ENCODE measurements at regions not wholly inside any gene's neighbourhood (a gene's known extent, or its start where the extent isn't known, plus 50 kb on each side); places are given as distances from the start of the nearest gene placed in this dataset.
"Not testable (repeated sequence)": the region's sequence is repeated elsewhere in the genome, so short reads cannot be mapped to it uniquely, and the experiment has no call there.

- not testable (repeated sequence) for H4K20me1 ChIP-seq (ENCODE audit: insufficient read depth, low read length); H3K4me2 ChIP-seq (ENCODE audit: low read length); H3K9me3 ChIP-seq (ENCODE audit: insufficient read depth, low read length); H3K9ac ChIP-seq (ENCODE audit: low read length); H3K27ac ChIP-seq (ENCODE audit: low read length); H2AFZ ChIP-seq (ENCODE audit: low read depth, low read length); H3K27me3 ChIP-seq (ENCODE audit: low read depth, low read length); H3K79me2 ChIP-seq (ENCODE audit: low read length); H3K4me1 ChIP-seq (ENCODE audit: low read length); H3K36me3 ChIP-seq (replicated peaks; ENCODE audit: low read depth, low read length)
- H3K4me3 ChIP-seq (ENCODE audit: low read length), result peak overlapping the region; percentile 49; the same call in 1 of the 2 replicates
Observed at GRCh38 chr15:30470601-30471365, 56.7 kb upstream of the GOLGA8R start.

GRCh38 chr15:30471366-30471749, 57.3 kb upstream of the GOLGA8R start:
- H3K4me3 ChIP-seq (ENCODE audit: low read length), result peak overlapping the region; percentile 49; the same call in 1 of the 2 replicates
- not testable (repeated sequence) for H3K27ac ChIP-seq (ENCODE audit: low read length); H3K9ac ChIP-seq (ENCODE audit: low read length); H3K4me1 ChIP-seq (ENCODE audit: low read length); H2AFZ ChIP-seq (ENCODE audit: low read depth, low read length); H3K4me2 ChIP-seq (ENCODE audit: low read length); H3K9me3 ChIP-seq (ENCODE audit: insufficient read depth, low read length); H3K27me3 ChIP-seq (ENCODE audit: low read depth, low read length); H3K79me2 ChIP-seq (ENCODE audit: low read length); H3K36me3 ChIP-seq (replicated peaks; ENCODE audit: low read depth, low read length); H4K20me1 ChIP-seq (ENCODE audit: insufficient read depth, low read length)

- not testable (repeated sequence) for H3K4me3 ChIP-seq (ENCODE audit: low read length); H3K27ac ChIP-seq (ENCODE audit: low read length); H3K4me1 ChIP-seq (ENCODE audit: low read length); H3K4me2 ChIP-seq (ENCODE audit: low read length); H3K27me3 ChIP-seq (ENCODE audit: low read depth, low read length); H3K79me2 ChIP-seq (ENCODE audit: low read length); H3K9me3 ChIP-seq (ENCODE audit: insufficient read depth, low read length); H2AFZ ChIP-seq (ENCODE audit: low read depth, low read length); H3K9ac ChIP-seq (ENCODE audit: low read length); H4K20me1 ChIP-seq (ENCODE audit: insufficient read depth, low read length); H3K36me3 ChIP-seq (replicated peaks; ENCODE audit: low read depth, low read length)
Observed at GRCh38 chr15:30471817-30472551, 57.9 kb upstream of the GOLGA8R start.

DNA sequence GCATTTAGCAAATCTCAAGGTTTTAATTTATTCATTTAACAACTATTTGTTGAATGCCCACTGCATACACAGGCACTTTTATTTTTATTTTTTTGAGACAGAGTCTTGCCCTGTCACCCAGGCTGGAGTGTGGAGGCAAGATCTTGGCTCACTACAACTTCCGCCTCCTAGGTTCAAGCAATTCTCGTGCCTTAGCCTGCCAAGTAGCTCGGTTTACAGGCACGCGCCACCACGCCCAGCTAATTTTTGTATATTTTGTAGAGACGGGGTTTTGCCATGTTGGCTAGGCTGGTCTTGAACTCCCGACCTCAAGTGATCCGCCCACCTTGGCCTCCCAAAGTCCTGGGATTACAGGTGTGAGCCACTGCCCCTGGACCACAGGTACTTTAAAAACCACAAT, 67.0 kb upstream of the GOLGA8Q start:
- H3K4me3 ChIP-seq (ENCODE audit: low read length); H4K20me1 ChIP-seq (ENCODE audit: insufficient read depth, low read length); H2AFZ ChIP-seq (ENCODE audit: low read depth, low read length): not testable (repeated sequence)

DNA sequence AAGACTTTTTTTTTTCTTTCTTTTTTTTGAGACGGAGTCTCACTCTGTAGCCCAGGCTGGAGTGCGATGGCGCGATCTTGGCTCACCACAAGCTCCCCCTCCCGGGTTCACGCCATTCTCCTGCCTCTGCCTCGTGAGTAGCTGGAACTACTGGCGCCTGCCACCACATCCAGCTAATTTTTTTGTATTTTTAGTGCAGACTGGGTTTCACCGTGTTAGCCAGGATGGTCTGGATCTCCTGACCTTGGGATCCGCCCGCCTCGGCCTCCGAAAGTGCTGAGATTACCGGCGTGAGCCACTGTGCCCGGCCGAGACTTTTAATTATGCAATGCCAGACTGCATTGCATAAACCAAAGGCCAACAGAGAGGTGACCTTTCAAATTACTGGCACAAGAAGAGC, 62.6 kb upstream of the GOLGA8Q start:
- not testable (repeated sequence) for H3K4me2 ChIP-seq (ENCODE audit: low read length); H2AFZ ChIP-seq (ENCODE audit: low read depth, low read length); H3K27ac ChIP-seq (ENCODE audit: low read length); H3K79me2 ChIP-seq (ENCODE audit: low read length); H3K9ac ChIP-seq (ENCODE audit: low read length); H3K27me3 ChIP-seq (ENCODE audit: low read depth, low read length); H3K36me3 ChIP-seq (replicated peaks; ENCODE audit: low read depth, low read length); H3K4me3 ChIP-seq (ENCODE audit: low read length); H4K20me1 ChIP-seq (ENCODE audit: insufficient read depth, low read length); H3K4me1 ChIP-seq (ENCODE audit: low read length); H3K9me3 ChIP-seq (ENCODE audit: insufficient read depth, low read length)

More for the DNA sequence above, 67.0 kb upstream of the GOLGA8Q start:
- H3K27ac ChIP-seq (ENCODE audit: low read length); H3K79me2 ChIP-seq (ENCODE audit: low read length); H3K27me3 ChIP-seq (ENCODE audit: low read depth, low read length); H3K9me3 ChIP-seq (ENCODE audit: insufficient read depth, low read length); H3K36me3 ChIP-seq (replicated peaks; ENCODE audit: low read depth, low read length); H3K9ac ChIP-seq (ENCODE audit: low read length); H3K4me2 ChIP-seq (ENCODE audit: low read length); H3K4me1 ChIP-seq (ENCODE audit: low read length): not testable (repeated sequence)

DNA sequence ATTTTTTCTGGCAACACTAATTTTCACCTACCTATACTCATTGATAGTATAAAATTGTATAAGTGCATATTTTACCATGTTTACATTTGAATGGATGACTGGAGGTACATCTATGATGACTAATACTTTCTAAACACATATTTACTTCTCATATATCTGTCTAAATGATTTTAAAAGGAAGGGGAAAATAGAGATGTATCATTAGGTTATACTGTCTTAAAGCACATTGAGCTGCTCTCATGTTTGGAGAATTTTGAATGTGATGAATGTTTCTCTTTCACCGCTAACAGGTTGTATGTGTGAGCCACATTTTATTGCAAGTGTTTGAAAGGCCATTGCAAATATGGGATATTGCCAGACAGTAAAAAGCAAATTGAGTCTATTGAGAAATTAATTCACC, 61.5 kb upstream of the GOLGA8Q start:
- not testable (repeated sequence) for H3K79me2 ChIP-seq (ENCODE audit: low read length)

GRCh38 chr15:30493947-30494346, 57.9 kb upstream of the GOLGA8Q start:
- not testable (repeated sequence) for H3K4me2 ChIP-seq (ENCODE audit: low read length); H3K36me3 ChIP-seq (replicated peaks; ENCODE audit: low read depth, low read length); H3K4me3 ChIP-seq (ENCODE audit: low read length); H3K9ac ChIP-seq (ENCODE audit: low read length); H2AFZ ChIP-seq (ENCODE audit: low read depth, low read length); H3K27me3 ChIP-seq (ENCODE audit: low read depth, low read length); H3K9me3 ChIP-seq (ENCODE audit: insufficient read depth, low read length); H3K4me1 ChIP-seq (ENCODE audit: low read length); H3K27ac ChIP-seq (ENCODE audit: low read length); H4K20me1 ChIP-seq (ENCODE audit: insufficient read depth, low read length); H3K79me2 ChIP-seq (ENCODE audit: low read length)

More for the DNA sequence above, 61.5 kb upstream of the GOLGA8Q start:
- H3K4me2 ChIP-seq (ENCODE audit: low read length); H3K27me3 ChIP-seq (ENCODE audit: low read depth, low read length); H3K4me1 ChIP-seq (ENCODE audit: low read length); H2AFZ ChIP-seq (ENCODE audit: low read depth, low read length); H3K9me3 ChIP-seq (ENCODE audit: insufficient read depth, low read length); H3K36me3 ChIP-seq (replicated peaks; ENCODE audit: low read depth, low read length); H3K27ac ChIP-seq (ENCODE audit: low read length); H3K4me3 ChIP-seq (ENCODE audit: low read length); H4K20me1 ChIP-seq (ENCODE audit: insufficient read depth, low read length); H3K9ac ChIP-seq (ENCODE audit: low read length): not testable (repeated sequence)

DNA sequence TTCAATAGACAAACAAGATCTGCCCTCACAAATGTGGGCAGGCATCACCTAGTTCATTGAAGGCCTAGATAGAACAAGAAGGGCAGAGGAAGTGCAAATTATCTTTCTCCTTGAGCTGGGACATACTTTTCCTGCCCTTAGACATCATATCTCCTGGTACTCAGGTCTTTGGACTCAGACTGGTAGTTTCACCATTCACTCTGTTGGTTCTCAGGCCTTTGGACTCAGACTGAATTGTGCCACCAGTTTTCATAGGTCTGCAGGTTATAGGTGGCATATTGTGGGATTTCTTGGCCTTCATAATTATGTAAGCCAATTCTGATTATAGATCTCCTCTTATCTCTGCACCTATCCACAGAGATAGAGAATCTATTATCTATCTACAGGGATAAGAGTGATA, 54.6 kb upstream of the GOLGA8Q start:
- H3K4me1 ChIP-seq (ENCODE audit: low read length); H3K9me3 ChIP-seq (ENCODE audit: insufficient read depth, low read length); H3K9ac ChIP-seq (ENCODE audit: low read length); H3K27me3 ChIP-seq (ENCODE audit: low read depth, low read length); H3K4me2 ChIP-seq (ENCODE audit: low read length); H3K4me3 ChIP-seq (ENCODE audit: low read length); H2AFZ ChIP-seq (ENCODE audit: low read depth, low read length); H4K20me1 ChIP-seq (ENCODE audit: insufficient read depth, low read length); H3K27ac ChIP-seq (ENCODE audit: low read length); H3K79me2 ChIP-seq (ENCODE audit: low read length); H3K36me3 ChIP-seq (replicated peaks; ENCODE audit: low read depth, low read length): not testable (repeated sequence)

DNA sequence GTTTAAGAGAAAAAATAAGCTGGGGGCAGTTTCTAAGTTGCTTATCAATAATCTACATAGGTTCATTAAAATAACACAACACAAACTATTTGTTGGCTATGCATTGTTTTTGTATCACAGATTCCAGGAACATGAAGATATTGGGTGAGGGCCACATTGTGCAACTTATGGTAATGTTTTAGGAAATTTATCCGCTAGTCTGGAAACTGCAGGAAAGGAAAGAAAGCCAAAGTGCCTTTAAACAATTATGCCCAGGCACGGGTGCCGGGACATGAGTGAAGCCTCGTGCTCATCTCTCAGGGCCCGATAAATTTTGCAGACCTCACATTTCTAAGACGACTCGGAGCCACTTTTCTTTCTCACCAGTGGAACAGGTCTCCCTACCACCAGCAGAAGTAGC, 52.6 kb upstream of the GOLGA8Q start:
- H3K9ac ChIP-seq (ENCODE audit: low read length); H3K4me3 ChIP-seq (ENCODE audit: low read length); H3K9me3 ChIP-seq (ENCODE audit: insufficient read depth, low read length); H3K4me2 ChIP-seq (ENCODE audit: low read length); H3K79me2 ChIP-seq (ENCODE audit: low read length); H4K20me1 ChIP-seq (ENCODE audit: insufficient read depth, low read length); H3K27me3 ChIP-seq (ENCODE audit: low read depth, low read length); H2AFZ ChIP-seq (ENCODE audit: low read depth, low read length); H3K36me3 ChIP-seq (replicated peaks; ENCODE audit: low read depth, low read length); H3K4me1 ChIP-seq (ENCODE audit: low read length); H3K27ac ChIP-seq (ENCODE audit: low read length): not testable (repeated sequence)

All from OCI-LY3 (cell line).